DND-41 (cell line): ENCODE measurements at regions not wholly inside any gene's neighbourhood (a gene's known extent, or its start where the extent isn't known, plus 50 kb on each side); places are given as distances from the start of the nearest gene placed in this dataset.

Source experiments
- ATAC-seq: fragments of 200-7000 bp; cut with Tn5 transposase; 3 replicates; pipeline ENCODE4 v1.9.1; 2021; ENCODE audit warnings: low read depth; ENCODE audit not compliant: insufficient read depth
- DNase-seq: peaks from one replicate; pipeline ENCODE4 v3.0.0-alpha.2; 2020
- H2AFZ ChIP-seq: 2 replicates; pipeline ENCODE4 v1.6.0; 2012; ENCODE audit warnings: low read depth, low read length
- H3K27ac ChIP-seq: 2 replicates; pipeline ENCODE4 v1.5.1; 2012; ENCODE audit warnings: low read length, inconsistent platforms
- H3K27me3 ChIP-seq: fragments of 200-600 bp; sonication (generic); 2 replicates; pipeline ENCODE4 v1.6.0; 2012; ENCODE audit warnings: low read length, mild to moderate bottlenecking, inconsistent platforms; ENCODE audit not compliant: insufficient read depth, poor library complexity
- H3K36me3 ChIP-seq: 2 replicates; pipeline ENCODE4 v1.5.1; 2012; ENCODE audit warnings: low read length, inconsistent platforms; ENCODE audit not compliant: insufficient read depth
- H3K4me1 ChIP-seq: 2 replicates; pipeline ENCODE4 v1.5.1; 2012; ENCODE audit warnings: mild to moderate bottlenecking, low read length; ENCODE audit not compliant: insufficient read depth
- H3K4me2 ChIP-seq: 2 replicates; pipeline ENCODE4 v1.6.0; 2012; ENCODE audit warnings: mild to moderate bottlenecking, moderate library complexity, low read length, inconsistent platforms; ENCODE audit not compliant: insufficient read depth
- H3K4me3 ChIP-seq, 2 experiments: fragments of 200-600 bp in 1 of 2; shearing (Covaris generic) in 1 of 2; 2 replicates each; pipeline ENCODE4 v1.5.1; 2012 to 2016; ENCODE audit warnings: inconsistent platforms in 2 of 2, low read length in 2 of 2, mild to moderate bottlenecking in 2 of 2, low read depth in 1 of 2, moderate library complexity in 1 of 2
- H3K79me2 ChIP-seq: 2 replicates; pipeline ENCODE4 v1.6.0; 2012; ENCODE audit warnings: low read length, inconsistent platforms; ENCODE audit not compliant: insufficient read depth
- H3K9ac ChIP-seq: 2 replicates; pipeline ENCODE4 v1.6.0; 2012; ENCODE audit warnings: low read depth, mild to moderate bottlenecking, inconsistent platforms, low read length, moderate library complexity
- H3K9me3 ChIP-seq: 2 replicates; pipeline ENCODE4 v1.5.1; 2012; ENCODE audit warnings: low read length, moderate library complexity, mild to moderate bottlenecking, inconsistent platforms; ENCODE audit not compliant: insufficient read depth, severe bottlenecking
- H4K20me1 ChIP-seq: 2 replicates; pipeline ENCODE4 v1.6.0; 2012; ENCODE audit warnings: low read length; ENCODE audit not compliant: insufficient read depth
- CTCF ChIP-seq: IDR thresholded peaks from 2 replicates; pipeline ENCODE4 v1.5.1; 2012; ENCODE audit warnings: borderline replicate concordance, low read length, moderate library complexity, mild to moderate bottlenecking; ENCODE audit not compliant: poor library complexity, severe bottlenecking; ENCODE audit errors: extremely low read depth
- EZH2 ChIP-seq: IDR thresholded peaks from 3 replicates; pipeline ENCODE4 v1.6.1; 2012; ENCODE audit warnings: borderline replicate concordance, low read depth, mild to moderate bottlenecking, moderate library complexity, low read length, inconsistent platforms; ENCODE audit not compliant: severe bottlenecking

- TF ChIP-seq EZH2 = no peak
- no peak for TF ChIP-seq CTCF
- no peaks in the 10 kb centered on the region for H3K79me2 ChIP-seq
- no peak overlapping the region for H3K27ac ChIP-seq
- H3K27me3 ChIP-seq = no peaks in the 10 kb centered on the region
- ATAC-seq (no peak), DNase-seq (no peak)
- no peak overlapping the region for H2AFZ ChIP-seq
- H3K4me1 ChIP-seq = no peaks in the 10 kb centered on the region
- no peaks in the 10 kb centered on the region for H3K36me3 ChIP-seq
- no peak overlapping the region for H3K4me3 ChIP-seq
- H3K9me3 ChIP-seq = no peaks in the 10 kb centered on the region
- no peaks in the 10 kb centered on the region for H4K20me1 ChIP-seq
- H3K9ac ChIP-seq = no peak overlapping the region
- no peak overlapping the region for H3K4me2 ChIP-seq
Observed at GRCh38 chr15:30001602-30002001, 81.2 kb upstream of the GOLGA8J start.

- no peak overlapping the region for H3K9ac ChIP-seq
- no peaks in the 10 kb centered on the region for H3K36me3 ChIP-seq
- ATAC-seq = no peak
- DNase-seq = no peak
- H3K27me3 ChIP-seq = no peaks in the 10 kb centered on the region
- H4K20me1 ChIP-seq = no peaks in the 10 kb centered on the region
- no peak overlapping the region for H3K4me2 ChIP-seq
- H3K4me1 ChIP-seq = no peaks in the 10 kb centered on the region
- H2AFZ ChIP-seq = no peak overlapping the region
- TF ChIP-seq CTCF = no peak
- TF ChIP-seq EZH2 = no peak
- H3K27ac ChIP-seq = no peak overlapping the region
- H3K79me2 ChIP-seq = no peaks in the 10 kb centered on the region
- no peaks in the 10 kb centered on the region for H3K9me3 ChIP-seq
- no peak overlapping the region for H3K4me3 ChIP-seq
Observed at GRCh38 chr15:29998033-29998432, 84.7 kb upstream of the GOLGA8J start.

GRCh38 chr15:29997499-29997898, 85.3 kb upstream of the GOLGA8J start:
- ATAC-seq (no peak), DNase-seq (no peak)
- Histone ChIP-seq H3K27me3 (no peaks in the 10 kb centered on the region), H3K27ac (no peak overlapping the region), H3K36me3 (no peaks in the 10 kb centered on the region), H3K4me3 (no peak overlapping the region), H3K9me3 (no peaks in the 10 kb centered on the region), H4K20me1 (no peaks in the 10 kb centered on the region), H3K4me1 (no peaks in the 10 kb centered on the region), H2AFZ (no peak overlapping the region), H3K9ac (no peak overlapping the region), H3K79me2 (no peaks in the 10 kb centered on the region), H3K4me2 (no peak overlapping the region)
- TF ChIP-seq CTCF (no peak), EZH2 (no peak)

- no peaks in the 10 kb centered on the region for H4K20me1 ChIP-seq
- no peaks in the 10 kb centered on the region for H3K36me3 ChIP-seq
- no peaks in the 10 kb centered on the region for H3K27me3 ChIP-seq
- DNase-seq (no peak), ATAC-seq (no peak)
- H3K4me1 ChIP-seq = no peaks in the 10 kb centered on the region
- no peak overlapping the region for H3K4me3 ChIP-seq
- H3K4me2 ChIP-seq = no peak overlapping the region
- no peaks in the 10 kb centered on the region for H3K9me3 ChIP-seq
- TF ChIP-seq CTCF (no peak), EZH2 (no peak)
- H3K79me2 ChIP-seq = no peaks in the 10 kb centered on the region
- H3K27ac ChIP-seq = no peak overlapping the region
- no peak overlapping the region for H3K9ac ChIP-seq
- no peak overlapping the region for H2AFZ ChIP-seq
Observed at GRCh38 chr15:29994284-29994683, 88.5 kb upstream of the GOLGA8J start.
